CD14-positive monocyte (primary cell): ENCODE measurements at regions not wholly inside any gene's neighbourhood (a gene's known extent, or its start where the extent isn't known, plus 50 kb on each side); places are given as distances from the start of the nearest gene placed in this dataset.

Experiments used
- DNase-seq, 3 donors: peaks; one replicate each; pipeline ENCODE4 v3.0.0-alpha.2; 2011 to 2022
- H2AFZ ChIP-seq: 2 replicates; pipeline ENCODE4 v1.6.0; 2012; ENCODE audit warnings: mild to moderate bottlenecking, low read depth, low read length, inconsistent platforms; ENCODE audit not compliant: insufficient read depth, poor library complexity, severe bottlenecking
- H3K27ac ChIP-seq, 2 donors: 1 replicate in 1 of 2; 2 replicates in 1 of 2; pipeline ENCODE4 v1.5.1; 2012 to 2013; ENCODE audit warnings: low read length in 2 of 2, control low read depth in 1 of 2, inconsistent platforms in 1 of 2, low read depth in 1 of 2, mild to moderate bottlenecking in 1 of 2
- H3K27me3 ChIP-seq, 2 donors: one replicate each; pipeline versions ENCODE4 v1.6.0 to v1.6.1; 2011 to 2013; ENCODE audit warnings: low read length in 2 of 2; ENCODE audit not compliant: control insufficient read depth in 2 of 2, insufficient read depth in 2 of 2
- H3K36me3 ChIP-seq, 2 donors: replicated peaks in 1 of 2; 1 replicate in 1 of 2; 2 replicates in 1 of 2; pipeline versions ENCODE4 v1.5.1 to v1.6.1; 2012 to 2013; ENCODE audit warnings: low read length in 2 of 2, control low read depth in 1 of 2, inconsistent platforms in 1 of 2, mild to moderate bottlenecking in 1 of 2; ENCODE audit not compliant: insufficient read depth in 2 of 2, control insufficient read depth in 1 of 2
- H3K4me1 ChIP-seq, 2 donors: 1 replicate in 1 of 2; 2 replicates in 1 of 2; pipeline versions ENCODE4 v1.5.1 to v1.6.1; 2012 to 2013; ENCODE audit warnings: low read length in 2 of 2, control low read depth in 1 of 2, inconsistent platforms in 1 of 2, mild to moderate bottlenecking in 1 of 2, moderate library complexity in 1 of 2; ENCODE audit not compliant: insufficient read depth in 2 of 2, control insufficient read depth in 1 of 2
- H3K4me2 ChIP-seq: replicated peaks from 2 replicates; pipeline ENCODE3; 2012; ENCODE audit warnings: low read length, moderate library complexity, mild to moderate bottlenecking; ENCODE audit not compliant: poor library complexity, severe bottlenecking; ENCODE audit errors: extremely low read depth
- H3K4me3 ChIP-seq, 3 experiments: fragments of 200-600 bp in 1 of 3; sonication (generic) in 1 of 3; replicated peaks in 1 of 3; 1 replicate in 2 of 3; 2 replicates in 1 of 3; pipeline ENCODE4 v1.5.1; 2011 to 2013; ENCODE audit warnings: low read length in 3 of 3, mild to moderate bottlenecking in 3 of 3, control low read depth in 2 of 3, low read depth in 2 of 3, inconsistent platforms in 1 of 3, moderate library complexity in 1 of 3
- H3K79me2 ChIP-seq: 2 replicates; pipeline ENCODE4 v1.6.0; 2012; ENCODE audit warnings: mild to moderate bottlenecking, control low read depth, inconsistent platforms, low read length, moderate library complexity; ENCODE audit not compliant: insufficient read depth
- H3K9ac ChIP-seq: 2 replicates; pipeline ENCODE4 v1.6.0; 2017; ENCODE audit warnings: low read length, mild to moderate bottlenecking; ENCODE audit not compliant: insufficient read depth, poor library complexity, severe bottlenecking
- H3K9me3 ChIP-seq, 2 donors: replicated peaks in 1 of 2; 1 replicate in 1 of 2; 2 replicates in 1 of 2; pipeline versions ENCODE4 v1.5.1 to v1.6.1; 2012 to 2013; ENCODE audit warnings: low read length in 2 of 2, control low read depth in 1 of 2; ENCODE audit not compliant: control insufficient read depth in 1 of 2, insufficient read depth in 1 of 2
- H4K20me1 ChIP-seq: 2 replicates; pipeline ENCODE4 v1.6.0; 2012; ENCODE audit warnings: mild to moderate bottlenecking, low read length, control low read depth, moderate library complexity; ENCODE audit not compliant: insufficient read depth
- H3K27ac Mint-ChIP-seq, 7 donors: one replicate each; pipeline ENCODE4 v1.8.0; 2020; ENCODE audit warnings: mild to moderate bottlenecking in 7 of 7, mixed read lengths in 7 of 7, moderate library complexity in 6 of 7, inconsistent platforms in 2 of 7
- H3K27me3 Mint-ChIP-seq, 3 donors: one replicate each; pipeline ENCODE4 v1.8.0; 2021 to 2022; ENCODE audit warnings: low read depth in 3 of 3, mild to moderate bottlenecking in 3 of 3, mixed read lengths in 3 of 3, moderate library complexity in 3 of 3, inconsistent platforms in 1 of 3
- H3K36me3 Mint-ChIP-seq, 2 donors: one replicate each; pipeline ENCODE4 v1.8.0; 2020; ENCODE audit warnings: mixed read lengths in 2 of 2, inconsistent platforms in 1 of 2, mild to moderate bottlenecking in 1 of 2
- H3K4me1 Mint-ChIP-seq: one replicate; pipeline ENCODE4 v1.8.0; 2020; ENCODE audit warnings: mild to moderate bottlenecking, mixed read lengths
- H3K4me3 Mint-ChIP-seq, 2 donors: one replicate each; pipeline ENCODE4 v1.8.0; 2020; ENCODE audit warnings: mild to moderate bottlenecking in 2 of 2, mixed read lengths in 2 of 2, moderate library complexity in 1 of 2
- H3K9me3 Mint-ChIP-seq, 7 donors: one replicate each; pipeline ENCODE4 v1.8.0; 2020 to 2022; ENCODE audit warnings: mixed read lengths in 7 of 7, mild to moderate bottlenecking in 6 of 7, moderate library complexity in 6 of 7, inconsistent platforms in 2 of 7
- CTCF ChIP-seq: fragments of 200-600 bp; IDR thresholded peaks from one replicate; pipeline ENCODE4 v1.8.0; 2022; ENCODE audit warnings: antibody characterized with exemption, mild to moderate bottlenecking
- WGBS: methylation state at CpG from one replicate; pipeline ENCODE4 v1.1.5; 2013; ENCODE audit warnings: missing lambda C conversion rate; ENCODE audit not compliant: insufficient coverage; 5-methylcytosine and 5-hydroxymethylcytosine counted together
- intact Hi-C, 2 donors: fragments of 100-400 bp; cut with micrococcal nuclease; formaldehyde crosslinking; loops; one replicate each; pipeline versions ENCODE4 v1.15.0 to v1.15.1; 2023

- Mint-ChIP-seq H3K27ac (no peak overlapping the region), H3K9me3 (peaks cover 3 to 8% (median 5%) of the 10 kb centered on the region in 7 donors), H3K4me1 (no peaks in the 10 kb centered on the region), H3K36me3 (no peaks in the 10 kb centered on the region), H3K4me3 (no peak overlapping the region), H3K27me3 (peaks cover 0 to 1% (median 0%) of the 10 kb centered on the region in 3 donors)
- no peak for DNase-seq
- no peak overlapping the region for H2AFZ ChIP-seq
- H3K36me3 ChIP-seq, result no peaks in the 10 kb centered on the region
- no peak overlapping the region for H3K4me2 ChIP-seq
- no peak overlapping the region for H3K27ac ChIP-seq
- no peaks in the 10 kb centered on the region for H3K27me3 ChIP-seq
- no peak overlapping the region for H3K9ac ChIP-seq
- no peaks in the 10 kb centered on the region for H3K4me1 ChIP-seq
- no peaks in the 10 kb centered on the region for H4K20me1 ChIP-seq
- no CpG with 5 or more reads among the region's 6 CpGs for WGBS
- peaks cover 0 to 3% of the 10 kb centered on the region in 2 donors for H3K9me3 ChIP-seq
- H3K79me2 ChIP-seq, result no peaks in the 10 kb centered on the region
- TF ChIP-seq CTCF, result no peak
- intact Hi-C loops, result no loop called here
- H3K4me3 ChIP-seq, result no peak overlapping the region
Measured at GRCh38 chr2:150787353-150788093, 300.1 kb upstream of the RND3 start.

- H3K4me1 ChIP-seq, result no peaks in the 10 kb centered on the region
- Mint-ChIP-seq H3K9me3 (peaks cover 0 to 3% (median 2%) of the 10 kb centered on the region in 7 donors), H3K4me1 (no peaks in the 10 kb centered on the region), H3K27me3 (no peaks in the 10 kb centered on the region), H3K4me3 (no peak overlapping the region), H3K36me3 (no peaks in the 10 kb centered on the region), H3K27ac (no peak overlapping the region)
- H3K4me3 ChIP-seq, result no peak overlapping the region
- 87% methylated on average over 3 of the region's 3 CpGs for WGBS
- no peak overlapping the region for H3K27ac ChIP-seq
- no peak for TF ChIP-seq CTCF
- H3K9ac ChIP-seq, result no peak overlapping the region
- H4K20me1 ChIP-seq, result no peaks in the 10 kb centered on the region
- H3K27me3 ChIP-seq, result no peaks in the 10 kb centered on the region
- DNase-seq, result no peak
- H2AFZ ChIP-seq, result no peak overlapping the region
- no peaks in the 10 kb centered on the region for H3K79me2 ChIP-seq
- H3K9me3 ChIP-seq, result no peaks in the 10 kb centered on the region
- intact Hi-C loops, result no loop called here
- H3K36me3 ChIP-seq, result no peaks in the 10 kb centered on the region
- no peak overlapping the region for H3K4me2 ChIP-seq
Measured at GRCh38 chr2:150784389-150784788, 296.9 kb upstream of the RND3 start.
